Neural cell (in vitro differentiated cells): ENCODE measurements at regions not wholly inside any gene's neighbourhood (a gene's known extent, or its start where the extent isn't known, plus 50 kb on each side); places are given as distances from the start of the nearest gene placed in this dataset.

Source experiments
- EZH2 ChIP-seq: fragments of 200-600, 300-800 bp; shearing (Covaris generic), sonication (generic); IDR thresholded peaks from 2 replicates; pipeline ENCODE4 v1.6.1; 2014; ENCODE audit warnings: antibody characterized with exemption, low read length, borderline replicate concordance, mild to moderate bottlenecking; ENCODE audit not compliant: insufficient read depth, poor library complexity, severe bottlenecking
- MXI1 ChIP-seq: fragments of 450-650 bp; conservative IDR thresholded peaks from 2 replicates; pipeline ENCODE4 v1.6.1; 2014; ENCODE audit warnings: antibody characterized with exemption, mild to moderate bottlenecking; ENCODE audit not compliant: poor library complexity, severe bottlenecking
- POLR2AphosphoS5 ChIP-seq: IDR thresholded peaks from 2 replicates; pipeline ENCODE4 v1.6.1; 2012
- RAD21 ChIP-seq: fragments of 450-650 bp; conservative IDR thresholded peaks from 2 replicates; pipeline ENCODE4 v1.6.1; 2014; ENCODE audit warnings: antibody characterized with exemption, mild to moderate bottlenecking, moderate library complexity
- TAF1 ChIP-seq: IDR thresholded peaks from 2 replicates; pipeline ENCODE4 v1.6.1; 2012; ENCODE audit warnings: low read depth
- TF ChIP-seq, protein P1 (sequence below): fragments of 450-650 bp; IDR thresholded peaks from 2 replicates; pipeline ENCODE4 v1.5.1; 2014; ENCODE audit warnings: antibody characterized with exemption, mild to moderate bottlenecking, moderate library complexity; ENCODE audit not compliant: poor library complexity, severe bottlenecking

- TF ChIP-seq, protein P1, sequence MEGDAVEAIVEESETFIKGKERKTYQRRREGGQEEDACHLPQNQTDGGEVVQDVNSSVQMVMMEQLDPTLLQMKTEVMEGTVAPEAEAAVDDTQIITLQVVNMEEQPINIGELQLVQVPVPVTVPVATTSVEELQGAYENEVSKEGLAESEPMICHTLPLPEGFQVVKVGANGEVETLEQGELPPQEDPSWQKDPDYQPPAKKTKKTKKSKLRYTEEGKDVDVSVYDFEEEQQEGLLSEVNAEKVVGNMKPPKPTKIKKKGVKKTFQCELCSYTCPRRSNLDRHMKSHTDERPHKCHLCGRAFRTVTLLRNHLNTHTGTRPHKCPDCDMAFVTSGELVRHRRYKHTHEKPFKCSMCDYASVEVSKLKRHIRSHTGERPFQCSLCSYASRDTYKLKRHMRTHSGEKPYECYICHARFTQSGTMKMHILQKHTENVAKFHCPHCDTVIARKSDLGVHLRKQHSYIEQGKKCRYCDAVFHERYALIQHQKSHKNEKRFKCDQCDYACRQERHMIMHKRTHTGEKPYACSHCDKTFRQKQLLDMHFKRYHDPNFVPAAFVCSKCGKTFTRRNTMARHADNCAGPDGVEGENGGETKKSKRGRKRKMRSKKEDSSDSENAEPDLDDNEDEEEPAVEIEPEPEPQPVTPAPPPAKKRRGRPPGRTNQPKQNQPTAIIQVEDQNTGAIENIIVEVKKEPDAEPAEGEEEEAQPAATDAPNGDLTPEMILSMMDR: no peak
- TF ChIP-seq EZH2: no peak
- no peak for TF ChIP-seq RAD21
- TF ChIP-seq TAF1: no peak
- TF ChIP-seq POLR2AphosphoS5: no peak
- TF ChIP-seq MXI1: no peak
These were observed 198.3 kb upstream of the HS6ST1 start for GRCh38 chr2:128516938-128517337.
